Osteocyte (in vitro differentiated cells): ENCODE measurements at regions not wholly inside any gene's neighbourhood (a gene's known extent, or its start where the extent isn't known, plus 50 kb on each side); places are given as distances from the start of the nearest gene placed in this dataset.
"Not testable (repeated sequence)": the region's sequence is repeated elsewhere in the genome, so short reads cannot be mapped to it uniquely, and the experiment has no call there.

ENCODE experiments used
- DNase-seq: peaks from one replicate; pipeline ENCODE4 v3.0.0; 2021; ENCODE audit warnings: mixed read lengths; ENCODE audit not compliant: unreplicated experiment; ENCODE audit errors: extremely low spot score
- H3K27ac Mint-ChIP-seq: one replicate; pipeline ENCODE4 v1.8.0; 2021; ENCODE audit warnings: mild to moderate bottlenecking, mixed read lengths; ENCODE audit not compliant: unreplicated experiment
- H3K27me3 Mint-ChIP-seq: one replicate; pipeline ENCODE4 v1.8.0; 2021; ENCODE audit warnings: mixed read lengths; ENCODE audit not compliant: unreplicated experiment
- H3K36me3 Mint-ChIP-seq: one replicate; pipeline ENCODE4 v1.8.0; 2021; ENCODE audit warnings: mixed read lengths; ENCODE audit not compliant: unreplicated experiment
- H3K4me1 Mint-ChIP-seq: one replicate; pipeline ENCODE4 v1.8.0; 2021; ENCODE audit warnings: mixed read lengths; ENCODE audit not compliant: unreplicated experiment
- H3K4me3 Mint-ChIP-seq: one replicate; pipeline ENCODE4 v1.8.0; 2021; ENCODE audit warnings: mild to moderate bottlenecking, moderate library complexity, mixed read lengths; ENCODE audit not compliant: unreplicated experiment
- H3K9me3 Mint-ChIP-seq: one replicate; pipeline ENCODE4 v1.8.0; 2021; ENCODE audit warnings: mixed read lengths; ENCODE audit not compliant: unreplicated experiment
- CTCF ChIP-seq: fragments of 200-600 bp; sonication (generic); IDR thresholded peaks from 2 replicates; pipeline ENCODE4 v1.5.0; 2021; ENCODE audit warnings: antibody characterized with exemption, mild to moderate bottlenecking, moderate library complexity

DNA sequence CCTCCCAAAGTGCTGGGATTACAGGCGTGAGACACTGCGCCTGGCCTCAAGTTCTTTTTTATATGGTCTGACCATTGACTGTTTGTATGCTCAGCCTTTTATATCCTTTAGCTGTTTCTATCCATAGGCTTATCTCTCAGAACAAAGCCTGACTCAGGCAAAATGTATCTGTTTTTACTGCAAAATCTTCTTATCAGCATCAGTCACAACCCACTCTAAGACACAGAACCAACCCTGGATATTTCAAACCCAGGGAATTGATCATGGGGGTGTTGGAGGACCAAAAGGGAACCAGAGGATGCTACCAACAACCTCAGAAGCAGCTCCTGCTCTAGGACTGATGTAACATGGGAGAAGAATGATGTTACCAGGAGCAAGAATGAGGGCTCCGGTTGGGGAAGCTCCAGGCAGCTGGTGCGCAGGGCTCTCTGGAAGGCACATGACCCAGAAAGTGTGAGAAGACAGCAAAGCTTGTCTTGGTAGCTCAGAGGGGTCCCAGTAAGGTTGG, 75.3 kb upstream of the NCK2 start:
- H3K9me3 Mint-ChIP-seq, result peaks cover 18% of the 10 kb centered on the region
- H3K4me1 Mint-ChIP-seq, result no peaks in the 10 kb centered on the region
- DNase-seq, result no peak
- H3K27me3 Mint-ChIP-seq, result peaks cover 4% of the 10 kb centered on the region
- TF ChIP-seq CTCF, result no peak
- no peak overlapping the region for H3K27ac Mint-ChIP-seq
- H3K36me3 Mint-ChIP-seq, result peaks cover 4% of the 10 kb centered on the region
- H3K4me3 Mint-ChIP-seq, result no peak overlapping the region

DNA sequence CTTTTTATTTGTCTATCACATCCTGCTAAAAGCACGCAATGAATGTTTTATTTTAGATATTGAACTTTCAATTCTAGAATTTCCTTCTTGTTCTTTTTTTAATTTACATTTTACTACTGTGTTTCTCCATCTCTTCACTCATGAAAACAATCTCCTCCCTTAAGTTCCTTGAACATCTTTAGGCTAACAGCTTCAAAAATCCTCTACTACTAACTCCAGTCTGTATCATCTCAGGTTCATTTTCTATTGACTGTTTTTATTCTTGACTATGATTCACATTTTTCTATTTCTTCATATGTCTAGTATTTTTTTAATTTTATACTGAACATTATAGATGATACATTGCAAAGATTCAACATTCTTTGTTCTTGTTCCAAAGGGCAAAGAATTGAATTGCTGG, 79.2 kb upstream of the NCK2 start:
- H3K27me3 Mint-ChIP-seq, result peaks cover 21% of the 10 kb centered on the region
- DNase-seq, result no peak
- H3K9me3 Mint-ChIP-seq, result peaks cover 18% of the 10 kb centered on the region
- no peak for TF ChIP-seq CTCF
- no peaks in the 10 kb centered on the region for H3K4me1 Mint-ChIP-seq
- peaks cover 4% of the 10 kb centered on the region for H3K36me3 Mint-ChIP-seq
- no peak overlapping the region for H3K4me3 Mint-ChIP-seq
- H3K27ac Mint-ChIP-seq, result no peak overlapping the region

DNA sequence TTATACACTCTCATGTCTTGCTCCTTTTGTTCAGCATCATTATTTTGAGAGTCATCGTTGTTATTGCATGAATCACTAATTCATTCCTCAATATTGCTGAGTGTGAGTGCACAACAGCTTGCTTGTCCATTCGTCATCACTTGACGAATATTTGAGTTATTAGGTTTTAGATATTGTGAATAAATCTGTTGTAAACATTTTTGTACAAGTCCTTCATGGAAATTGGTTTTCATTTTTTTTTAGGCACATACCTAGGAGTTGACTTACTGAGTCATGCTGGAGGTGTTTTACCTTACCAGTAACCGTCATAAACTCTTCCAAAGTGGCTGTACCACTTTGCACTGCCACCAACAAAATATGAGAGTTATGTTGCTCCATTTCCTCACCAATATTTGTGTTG, 84.2 kb upstream of the NCK2 start:
- Mint-ChIP-seq H3K36me3 (peaks cover 3% of the 10 kb centered on the region), H3K4me3 (no peak overlapping the region), H3K27me3 (peaks cover 56% of the 10 kb centered on the region), H3K9me3 (peaks cover 8% of the 10 kb centered on the region), H3K27ac (no peak overlapping the region), H3K4me1 (no peaks in the 10 kb centered on the region)
- no peak for DNase-seq
- no peak for TF ChIP-seq CTCF

GRCh38 chr2:105655723-105656606, 88.7 kb upstream of the NCK2 start:
- not testable (repeated sequence) for H3K36me3 Mint-ChIP-seq, H3K27ac Mint-ChIP-seq, H3K4me3 Mint-ChIP-seq, H3K9me3 Mint-ChIP-seq, H3K4me1 Mint-ChIP-seq, DNase-seq
- H3K27me3 Mint-ChIP-seq, result peaks cover 48% of the 10 kb centered on the region

GRCh38 chr2:105655244-105655643, 89.5 kb upstream of the NCK2 start:
- no peak for DNase-seq
- H3K27ac Mint-ChIP-seq, result no peak overlapping the region
- H3K9me3 Mint-ChIP-seq, result no peaks in the 10 kb centered on the region
- TF ChIP-seq CTCF, result no peak
- peaks cover 3% of the 10 kb centered on the region for H3K4me1 Mint-ChIP-seq
- H3K27me3 Mint-ChIP-seq, result peaks cover 43% of the 10 kb centered on the region
- no peak overlapping the region for H3K4me3 Mint-ChIP-seq
- no peaks in the 10 kb centered on the region for H3K36me3 Mint-ChIP-seq
